B cell (primary cell): ENCODE measurements at regions not wholly inside any gene's neighbourhood (a gene's known extent, or its start where the extent isn't known, plus 50 kb on each side); places are given as distances from the start of the nearest gene placed in this dataset.

Source experiments
- ATAC-seq: fragments of 200-7000 bp; cut with Tn5 transposase; one replicate; pipeline ENCODE4 v1.10.0; 2021; ENCODE audit warnings: low read depth, mild to moderate bottlenecking, moderate number of reproducible peaks, moderate library complexity
- CTCF ChIA-PET: fragments of 350-600 bp; sonication (Branson Sonifier 250); formaldehyde crosslinking; loops from one replicate; lab custom pipeline; 2021; ENCODE audit warnings: antibody characterized with exemption, inconsistent platforms; lab: Charles Lee
- POLR2A ChIA-PET: fragments of 350-600 bp; sonication (Branson Sonifier 250); formaldehyde crosslinking; loops from one replicate; lab custom pipeline; 2021; ENCODE audit warnings: antibody characterized with exemption; lab: Charles Lee
- DNase-seq: peaks from one replicate; pipeline ENCODE4 v3.0.0; 2013
- H2AFZ ChIP-seq: 2 replicates; pipeline ENCODE4 v1.6.1; 2012; ENCODE audit warnings: mild to moderate bottlenecking, low read depth, low read length; ENCODE audit not compliant: insufficient read depth, poor library complexity, severe bottlenecking
- H3K27ac ChIP-seq, 2 donors: 1 replicate in 1 of 2; 2 replicates in 1 of 2; pipeline ENCODE4 v1.5.1; 2012 to 2013; ENCODE audit warnings: low read length in 2 of 2, mild to moderate bottlenecking in 2 of 2, moderate library complexity in 1 of 2
- H3K27me3 ChIP-seq, 4 experiments: fragments of 200-600 bp in 1 of 4; sonication (generic) in 1 of 4; replicated peaks in 1 of 4; 1 replicate in 2 of 4; 2 replicates in 2 of 4; pipeline versions ENCODE4 v1.6.1 to v1.7.0; 2013 to 2016; ENCODE audit warnings: low read length in 3 of 4, mild to moderate bottlenecking in 2 of 4, mixed read lengths in 1 of 4, moderate library complexity in 1 of 4; ENCODE audit not compliant: insufficient read depth in 4 of 4, control insufficient read depth in 3 of 4; ENCODE audit errors: control extremely low read depth in 1 of 4
- H3K36me3 ChIP-seq, 2 experiments: replicated peaks in 1 of 2; 1 replicate in 1 of 2; 2 replicates in 1 of 2; pipeline versions ENCODE4 v1.6.1 to v1.7.1; 2013; ENCODE audit warnings: low read length in 1 of 2; ENCODE audit not compliant: insufficient read depth in 2 of 2, control insufficient read depth in 1 of 2; ENCODE audit errors: control extremely low read depth in 1 of 2, extremely low read depth in 1 of 2
- H3K4me1 ChIP-seq, 2 donors: fragments of 200-600 bp in 1 of 2; sonication (generic) in 1 of 2; 1 replicate in 1 of 2; 2 replicates in 1 of 2; pipeline versions ENCODE4 v1.5.1 to v1.6.1; 2013 to 2017; ENCODE audit warnings: low read length in 2 of 2; ENCODE audit not compliant: control insufficient read depth in 2 of 2, insufficient read depth in 2 of 2
- H3K4me2 ChIP-seq: replicated peaks from 2 replicates; pipeline ENCODE3; 2012; ENCODE audit warnings: mild to moderate bottlenecking, low read depth, low read length; ENCODE audit not compliant: poor library complexity, severe bottlenecking
- H3K4me3 ChIP-seq, 5 experiments: fragments of 200-600 bp in 1 of 5; sonication (generic) in 1 of 5; 1 replicate in 3 of 5; 2 replicates in 2 of 5; pipeline versions ENCODE4 v1.5.1 to v1.7.0; 2011 to 2016; ENCODE audit warnings: low read length in 4 of 5, mild to moderate bottlenecking in 4 of 5, low read depth in 2 of 5, control low read depth in 1 of 5, moderate library complexity in 1 of 5; ENCODE audit not compliant: insufficient read depth in 1 of 5; ENCODE audit errors: control extremely low read depth in 1 of 5, extremely low read depth in 1 of 5
- H3K79me2 ChIP-seq: fragments of 200-600 bp; sonication (generic); one replicate; pipeline ENCODE4 v1.6.0; 2016; ENCODE audit warnings: low read length; ENCODE audit not compliant: control insufficient read depth, insufficient read depth
- H3K9ac ChIP-seq: fragments of 200-600 bp; sonication (generic); 2 replicates; pipeline ENCODE4 v1.6.1; 2017; ENCODE audit warnings: mild to moderate bottlenecking, low read length, moderate library complexity
- H3K9me3 ChIP-seq, 3 donors: one replicate each; pipeline versions ENCODE4 v1.6.1 to v1.7.1; 2013; ENCODE audit warnings: low read length in 2 of 3; ENCODE audit not compliant: control insufficient read depth in 2 of 3, insufficient read depth in 1 of 3; ENCODE audit errors: control extremely low read depth in 1 of 3
- H4K20me1 ChIP-seq: 2 replicates; pipeline ENCODE4 v1.6.0; 2012; ENCODE audit warnings: mild to moderate bottlenecking, low read length; ENCODE audit not compliant: insufficient read depth, control insufficient read depth, poor library complexity, severe bottlenecking
- H3K27ac Mint-ChIP-seq: one replicate; pipeline ENCODE4 v1.8.0; 2021; ENCODE audit warnings: mixed read lengths
- H3K27me3 Mint-ChIP-seq: one replicate; pipeline ENCODE4 v1.8.0; 2021; ENCODE audit warnings: mixed read lengths
- H3K4me1 Mint-ChIP-seq: one replicate; pipeline ENCODE4 v1.8.0; 2021; ENCODE audit warnings: mixed read lengths
- H3K4me3 Mint-ChIP-seq: one replicate; pipeline ENCODE4 v1.8.0; 2021; ENCODE audit warnings: mixed read lengths
- H3K9me3 Mint-ChIP-seq: one replicate; pipeline ENCODE4 v1.8.0; 2022; ENCODE audit warnings: mixed read lengths; ENCODE audit not compliant: insufficient read depth
- EZH2 ChIP-seq: IDR thresholded peaks from 2 replicates; pipeline ENCODE4 v1.6.1; 2012; ENCODE audit warnings: borderline replicate concordance, low read depth, mild to moderate bottlenecking, moderate library complexity, low read length; ENCODE audit not compliant: insufficient read depth, poor library complexity, severe bottlenecking
- WGBS: methylation state at CpG from one replicate; pipeline ENCODE4 v1.1.5; 2013; ENCODE audit warnings: missing lambda C conversion rate; ENCODE audit not compliant: insufficient coverage; 5-methylcytosine and 5-hydroxymethylcytosine counted together
- intact Hi-C: fragments of 100-400 bp; cut with micrococcal nuclease; formaldehyde crosslinking; loops from one replicate; pipeline ENCODE4 v1.10.0; 2022
- TF ChIP-seq, protein P1 (sequence below): fragments of 200-600 bp; IDR thresholded peaks from one replicate; pipeline ENCODE4 v1.8.0; 2022; ENCODE audit warnings: antibody characterized with exemption, mild to moderate bottlenecking

DNA sequence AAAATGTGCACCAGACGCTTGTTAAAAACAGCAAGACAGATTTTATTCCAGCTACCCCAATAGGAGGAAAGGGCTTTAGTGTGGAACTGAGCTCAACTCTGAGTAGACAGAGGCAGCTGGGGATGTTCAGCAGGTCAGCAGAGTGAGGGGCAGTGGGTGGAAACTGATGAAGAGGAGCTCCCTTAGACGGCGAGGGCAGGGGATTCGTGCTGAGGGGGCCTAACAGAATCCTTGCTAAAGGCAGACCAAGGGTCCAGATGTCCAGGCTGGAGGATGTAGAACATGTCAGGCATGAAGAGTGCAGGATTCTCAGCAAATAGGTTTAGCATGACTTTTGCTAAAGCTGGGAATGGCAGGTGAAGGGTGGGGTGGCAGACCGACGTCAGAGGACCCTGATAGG lies 71.9 kb upstream of the OLFM1 start:
- Histone ChIP-seq H2AFZ (no peak overlapping the region), H3K36me3 (no peaks in the 10 kb centered on the region), H3K9me3 (no peaks in the 10 kb centered on the region), H3K79me2 (no peaks in the 10 kb centered on the region), H3K27me3 (no peaks in the 10 kb centered on the region), H3K4me2 (no peak overlapping the region), H3K27ac (no peak overlapping the region), H3K4me1 (no peaks in the 10 kb centered on the region), H3K4me3 (no peak overlapping the region), H3K9ac (no peak overlapping the region), H4K20me1 (no peaks in the 10 kb centered on the region)
- DNase-seq (no peak), ATAC-seq (no peak)
- H3K27ac Mint-ChIP-seq = no peak overlapping the region
- intact Hi-C loops = no loop called here
- ChIA-PET CTCF (no interaction called here), POLR2A (no interaction called here)
- no peaks in the 10 kb centered on the region for H3K4me1 Mint-ChIP-seq
- TF ChIP-seq, protein P1, sequence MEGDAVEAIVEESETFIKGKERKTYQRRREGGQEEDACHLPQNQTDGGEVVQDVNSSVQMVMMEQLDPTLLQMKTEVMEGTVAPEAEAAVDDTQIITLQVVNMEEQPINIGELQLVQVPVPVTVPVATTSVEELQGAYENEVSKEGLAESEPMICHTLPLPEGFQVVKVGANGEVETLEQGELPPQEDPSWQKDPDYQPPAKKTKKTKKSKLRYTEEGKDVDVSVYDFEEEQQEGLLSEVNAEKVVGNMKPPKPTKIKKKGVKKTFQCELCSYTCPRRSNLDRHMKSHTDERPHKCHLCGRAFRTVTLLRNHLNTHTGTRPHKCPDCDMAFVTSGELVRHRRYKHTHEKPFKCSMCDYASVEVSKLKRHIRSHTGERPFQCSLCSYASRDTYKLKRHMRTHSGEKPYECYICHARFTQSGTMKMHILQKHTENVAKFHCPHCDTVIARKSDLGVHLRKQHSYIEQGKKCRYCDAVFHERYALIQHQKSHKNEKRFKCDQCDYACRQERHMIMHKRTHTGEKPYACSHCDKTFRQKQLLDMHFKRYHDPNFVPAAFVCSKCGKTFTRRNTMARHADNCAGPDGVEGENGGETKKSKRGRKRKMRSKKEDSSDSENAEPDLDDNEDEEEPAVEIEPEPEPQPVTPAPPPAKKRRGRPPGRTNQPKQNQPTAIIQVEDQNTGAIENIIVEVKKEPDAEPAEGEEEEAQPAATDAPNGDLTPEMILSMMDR = no peak
- no peak for TF ChIP-seq EZH2
- WGBS = 89% methylated on average over 4 of the region's 6 CpGs
- H3K27me3 Mint-ChIP-seq = peaks cover 14% of the 10 kb centered on the region
- H3K9me3 Mint-ChIP-seq = no peaks in the 10 kb centered on the region
- no peak overlapping the region for H3K4me3 Mint-ChIP-seq

GRCh38 chr9:135016037-135016640 lies 71.3 kb upstream of the OLFM1 start:
- 79% methylated on average over 8 of the region's 14 CpGs for WGBS
- ATAC-seq (no peak), DNase-seq (no peak)
- H3K27ac Mint-ChIP-seq = no peak overlapping the region
- ChIA-PET POLR2A (no interaction called here), CTCF (no interaction called here)
- Histone ChIP-seq H3K36me3 (no peaks in the 10 kb centered on the region), H3K4me1 (no peaks in the 10 kb centered on the region), H3K9me3 (no peaks in the 10 kb centered on the region), H3K9ac (no peak overlapping the region), H3K4me2 (no peak overlapping the region), H4K20me1 (no peaks in the 10 kb centered on the region), H3K79me2 (no peaks in the 10 kb centered on the region), H3K4me3 (no peak overlapping the region), H3K27me3 (no peaks in the 10 kb centered on the region), H3K27ac (no peak overlapping the region), H2AFZ (no peak overlapping the region)
- peaks cover 14% of the 10 kb centered on the region for H3K27me3 Mint-ChIP-seq
- no peaks in the 10 kb centered on the region for H3K9me3 Mint-ChIP-seq
- TF ChIP-seq, protein P1 = no peak
- TF ChIP-seq EZH2 = no peak
- no peak overlapping the region for H3K4me3 Mint-ChIP-seq
- intact Hi-C loops = no loop called here
- no peaks in the 10 kb centered on the region for H3K4me1 Mint-ChIP-seq
